Upper lobe of right lung (tissue), 1 donor: ENCODE measurements at regions not wholly inside any gene's neighbourhood (a gene's known extent, or its start where the extent isn't known, plus 50 kb on each side); places are given as distances from the start of the nearest gene placed in this dataset.

Experiments used
- ATAC-seq: fragments of 200-7000 bp; cut with Tn5 transposase; one replicate; pipeline ENCODE4 v1.9.1; 2020; ENCODE audit warnings: mild to moderate bottlenecking, moderate library complexity
- DNase-seq: peaks from one replicate; pipeline ENCODE4 v3.0.0-alpha.2; 2020
- H3K27ac ChIP-seq: fragments of 200-600 bp; one replicate; pipeline ENCODE4 v1.8.0; 2022
- H3K27me3 ChIP-seq: fragments of 200-600 bp; one replicate; pipeline ENCODE4 v1.8.0; 2022; ENCODE audit warnings: mild to moderate bottlenecking
- H3K36me3 ChIP-seq: fragments of 200-600 bp; one replicate; pipeline ENCODE4 v1.8.0; 2022
- H3K4me1 ChIP-seq: fragments of 200-600 bp; one replicate; pipeline ENCODE4 v1.8.0; 2022
- H3K4me3 ChIP-seq: fragments of 200-600 bp; one replicate; pipeline ENCODE4 v1.8.0; 2022; ENCODE audit warnings: mild to moderate bottlenecking
- H3K9me3 ChIP-seq: fragments of 200-600 bp; one replicate; pipeline ENCODE4 v1.8.0; 2022
- intact Hi-C: fragments of 100-400 bp; cut with DNase I; formaldehyde crosslinking; loops from one replicate; pipeline ENCODE4 v1.11.0; 2022
- TF ChIP-seq, protein P1 (sequence below): fragments of 200-600 bp; IDR thresholded peaks from one replicate; pipeline ENCODE4 v1.8.0; 2022; ENCODE audit warnings: antibody characterized with exemption
- donor health status: DM: no; HTN: yes; CAD: no; lungs with severe emphysema.

DNA sequence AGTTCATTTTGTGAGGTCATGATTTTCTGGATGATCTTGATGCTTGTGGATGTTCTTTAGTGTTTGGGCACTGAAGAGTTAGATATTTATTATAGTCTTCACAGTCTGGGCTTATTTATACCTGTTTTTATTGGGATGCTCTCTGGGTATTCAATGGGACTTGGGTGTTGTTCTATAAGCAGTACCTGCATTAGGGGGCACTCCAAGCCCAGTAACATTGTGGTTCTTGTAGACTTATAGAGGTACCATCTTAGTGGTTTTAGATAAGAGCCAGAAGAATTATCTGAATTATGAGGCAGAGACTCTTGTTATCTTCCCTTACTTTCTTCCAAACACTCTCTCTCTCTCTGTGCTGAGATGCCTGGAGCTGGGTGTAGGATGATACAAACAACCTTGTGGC is 470.0 kb downstream of the PIK3C3 start:
- H3K27ac ChIP-seq: no peak overlapping the region
- H3K4me3 ChIP-seq: no peak overlapping the region
- H3K9me3 ChIP-seq: no peaks in the 10 kb centered on the region
- H3K36me3 ChIP-seq: no peaks in the 10 kb centered on the region
- no peaks in the 10 kb centered on the region for H3K4me1 ChIP-seq
- intact Hi-C loops: no loop called here
- ATAC-seq (no peak), DNase-seq (no peak)
- TF ChIP-seq, protein P1, sequence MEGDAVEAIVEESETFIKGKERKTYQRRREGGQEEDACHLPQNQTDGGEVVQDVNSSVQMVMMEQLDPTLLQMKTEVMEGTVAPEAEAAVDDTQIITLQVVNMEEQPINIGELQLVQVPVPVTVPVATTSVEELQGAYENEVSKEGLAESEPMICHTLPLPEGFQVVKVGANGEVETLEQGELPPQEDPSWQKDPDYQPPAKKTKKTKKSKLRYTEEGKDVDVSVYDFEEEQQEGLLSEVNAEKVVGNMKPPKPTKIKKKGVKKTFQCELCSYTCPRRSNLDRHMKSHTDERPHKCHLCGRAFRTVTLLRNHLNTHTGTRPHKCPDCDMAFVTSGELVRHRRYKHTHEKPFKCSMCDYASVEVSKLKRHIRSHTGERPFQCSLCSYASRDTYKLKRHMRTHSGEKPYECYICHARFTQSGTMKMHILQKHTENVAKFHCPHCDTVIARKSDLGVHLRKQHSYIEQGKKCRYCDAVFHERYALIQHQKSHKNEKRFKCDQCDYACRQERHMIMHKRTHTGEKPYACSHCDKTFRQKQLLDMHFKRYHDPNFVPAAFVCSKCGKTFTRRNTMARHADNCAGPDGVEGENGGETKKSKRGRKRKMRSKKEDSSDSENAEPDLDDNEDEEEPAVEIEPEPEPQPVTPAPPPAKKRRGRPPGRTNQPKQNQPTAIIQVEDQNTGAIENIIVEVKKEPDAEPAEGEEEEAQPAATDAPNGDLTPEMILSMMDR: no peak
- H3K27me3 ChIP-seq: no peaks in the 10 kb centered on the region

DNA sequence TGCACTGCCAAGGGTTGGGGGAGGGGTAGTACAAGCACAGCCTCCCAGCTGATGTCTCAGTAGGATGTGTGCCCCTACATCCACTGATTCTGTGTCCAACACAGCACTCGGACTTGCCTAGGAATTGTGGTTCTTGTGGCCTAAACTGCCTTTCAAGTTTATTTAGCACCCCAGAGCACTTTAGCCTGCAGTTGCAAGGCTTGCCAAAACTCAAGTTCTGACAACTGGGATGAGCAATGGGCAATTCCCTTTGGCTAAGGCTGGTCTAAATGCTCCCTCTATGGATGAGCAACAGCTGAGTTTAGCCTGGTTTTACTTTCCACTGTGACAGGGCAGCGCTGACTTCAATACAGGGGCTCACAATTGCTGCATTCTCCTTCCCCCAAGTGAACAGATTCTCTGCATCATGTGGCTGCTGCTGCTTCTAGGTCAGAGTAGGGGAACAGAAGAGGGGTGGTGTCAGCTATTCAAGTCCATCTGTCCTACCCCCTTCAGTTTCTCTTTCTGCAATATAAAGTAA is 471.5 kb downstream of the PIK3C3 start:
- no peak overlapping the region for H3K4me3 ChIP-seq
- no peak overlapping the region for H3K27ac ChIP-seq
- TF ChIP-seq, protein P1: no peak
- H3K36me3 ChIP-seq: no peaks in the 10 kb centered on the region
- H3K27me3 ChIP-seq: no peaks in the 10 kb centered on the region
- no peaks in the 10 kb centered on the region for H3K9me3 ChIP-seq
- no peaks in the 10 kb centered on the region for H3K4me1 ChIP-seq
- DNase-seq (no peak), ATAC-seq (no peak)
- intact Hi-C loops: no loop called here

DNA sequence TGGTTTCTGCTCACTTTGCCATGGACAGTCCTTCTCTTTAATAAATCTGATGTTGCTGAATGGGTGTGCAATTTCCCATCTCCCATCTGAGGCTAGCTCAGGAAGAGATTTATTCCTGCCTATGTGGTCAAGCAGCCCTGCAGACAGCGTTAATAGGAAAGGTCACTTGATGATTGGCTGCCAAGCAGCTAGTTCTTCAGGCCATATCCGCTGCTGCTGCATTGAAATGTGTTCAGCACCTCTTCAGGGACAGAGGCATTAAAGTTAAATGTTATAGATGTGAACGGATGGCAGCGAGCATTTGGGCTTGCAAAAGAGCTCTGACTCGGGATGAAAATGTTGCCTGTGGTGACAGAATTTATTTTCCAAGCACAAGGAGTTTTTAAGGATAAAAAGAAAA is 474.2 kb downstream of the PIK3C3 start:
- TF ChIP-seq, protein P1: no peak
- Histone ChIP-seq H3K36me3 (no peaks in the 10 kb centered on the region), H3K4me3 (no peak overlapping the region), H3K27me3 (no peaks in the 10 kb centered on the region), H3K9me3 (no peaks in the 10 kb centered on the region), H3K27ac (no peak overlapping the region), H3K4me1 (no peaks in the 10 kb centered on the region)
- DNase-seq: no peak
- no peak for ATAC-seq
- intact Hi-C loops: no loop called here

DNA sequence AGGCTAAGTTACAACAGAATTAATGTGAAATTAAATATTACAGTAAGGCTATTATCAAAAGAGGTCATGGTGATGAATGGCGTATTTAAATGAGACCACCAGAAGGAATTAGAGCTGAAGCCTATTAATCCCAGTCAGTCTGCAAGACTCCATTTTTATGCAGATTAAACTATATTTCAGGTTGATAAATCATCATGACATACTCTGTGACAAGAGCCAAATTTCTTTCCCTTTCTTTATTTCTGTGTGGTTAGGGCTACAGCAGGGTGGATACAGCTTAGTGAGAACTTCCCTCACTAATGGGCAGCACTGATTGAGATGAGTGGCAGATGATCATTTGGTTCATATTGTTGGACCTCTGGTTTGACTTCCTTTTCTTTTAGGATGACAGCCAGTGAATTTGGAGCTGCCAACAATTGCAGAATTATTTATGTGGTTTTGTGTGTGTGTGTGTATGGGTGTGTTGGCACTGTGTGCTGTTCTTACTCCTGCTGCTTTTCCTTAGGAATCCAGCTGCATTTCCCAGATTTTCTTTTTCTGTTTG is 481.3 kb downstream of the PIK3C3 start:
- Histone ChIP-seq H3K9me3 (no peaks in the 10 kb centered on the region), H3K27ac (no peak overlapping the region), H3K4me1 (no peaks in the 10 kb centered on the region), H3K4me3 (no peak overlapping the region), H3K27me3 (no peaks in the 10 kb centered on the region), H3K36me3 (no peaks in the 10 kb centered on the region)
- TF ChIP-seq, protein P1: no peak
- intact Hi-C loops: no loop called here
- ATAC-seq: no peak
- no peak for DNase-seq

DNA sequence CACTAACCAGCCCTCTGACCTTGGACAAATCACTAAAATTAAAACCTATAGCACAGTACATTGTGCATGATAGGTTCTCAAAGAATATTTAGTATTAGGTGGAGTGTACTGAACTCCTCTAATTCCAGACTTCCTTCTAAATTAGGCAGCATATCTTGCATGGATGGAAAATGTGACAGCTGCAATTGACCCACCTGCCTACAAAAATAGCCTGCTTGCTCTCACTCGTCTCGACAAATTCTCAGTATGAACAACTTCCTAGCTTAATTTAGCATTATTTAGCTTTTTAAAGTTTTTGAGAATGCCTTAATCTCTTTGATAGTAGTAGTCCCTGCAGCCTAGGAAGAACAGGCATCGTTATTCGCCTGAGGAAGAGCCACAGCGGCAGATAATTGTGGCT is 482.0 kb downstream of the PIK3C3 start:
- H3K27me3 ChIP-seq: no peaks in the 10 kb centered on the region
- H3K9me3 ChIP-seq: no peaks in the 10 kb centered on the region
- H3K4me1 ChIP-seq: no peaks in the 10 kb centered on the region
- H3K27ac ChIP-seq: no peak overlapping the region
- DNase-seq (no peak), ATAC-seq (no peak)
- H3K36me3 ChIP-seq: no peaks in the 10 kb centered on the region
- intact Hi-C loops: no loop called here
- no peak overlapping the region for H3K4me3 ChIP-seq
- TF ChIP-seq, protein P1: no peak

DNA sequence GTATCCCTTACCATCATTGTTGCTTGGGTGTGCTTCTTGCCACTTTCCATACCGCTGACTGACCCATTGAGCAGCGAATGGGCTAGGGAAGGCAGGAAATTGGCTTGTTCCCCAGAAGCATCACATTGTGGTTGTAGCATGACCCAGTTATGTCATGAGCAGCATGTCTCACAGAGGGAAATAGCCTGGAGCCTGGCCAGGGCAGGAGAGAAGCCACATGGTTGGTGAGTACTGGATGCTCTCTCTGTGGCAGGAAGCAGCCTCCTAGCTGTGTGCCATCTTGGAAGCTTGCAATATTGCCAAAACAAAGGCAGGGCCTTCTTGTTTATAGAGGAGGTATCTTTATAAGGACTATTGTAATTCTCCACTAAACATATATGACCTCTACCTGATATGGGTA is 482.6 kb downstream of the PIK3C3 start:
- Histone ChIP-seq H3K9me3 (no peaks in the 10 kb centered on the region), H3K27me3 (no peaks in the 10 kb centered on the region), H3K36me3 (no peaks in the 10 kb centered on the region), H3K4me1 (no peaks in the 10 kb centered on the region), H3K27ac (no peak overlapping the region), H3K4me3 (no peak overlapping the region)
- intact Hi-C loops: no loop called here
- TF ChIP-seq, protein P1: no peak
- DNase-seq: no peak
- no peak for ATAC-seq
